Activated CD4-positive, CD25-positive, alpha-beta regulatory T cell (primary cell): ENCODE measurements at regions not wholly inside any gene's neighbourhood (a gene's known extent, or its start where the extent isn't known, plus 50 kb on each side); places are given as distances from the start of the nearest gene placed in this dataset.

ENCODE experiments used
- DNase-seq, 4 experiments: peaks; one replicate each; lab custom pipeline; 2025; lab: John Stamatoyannopoulos, UW

- DNase-seq, result no peak
These were observed 61.2 kb upstream of the MAP1B start for GRCh38 chr5:72046106-72046505.

- no peak for DNase-seq
These were observed 51.6 kb upstream of the MAP1B start for GRCh38 chr5:72055636-72056035.
